Upper lobe of left lung (tissue), 6 donors: ENCODE measurements at regions not wholly inside any gene's neighbourhood (a gene's known extent, or its start where the extent isn't known, plus 50 kb on each side); places are given as distances from the start of the nearest gene placed in this dataset.

Experiments
- ATAC-seq, 2 donors: fragments of 200-7000 bp; cut with Tn5 transposase; one replicate each; pipeline ENCODE4 v1.9.1; 2022; ENCODE audit warnings: mild to moderate bottlenecking in 2 of 2, moderate library complexity in 2 of 2; ENCODE audit not compliant: low FRiP score in 2 of 2
- DNase-seq, 2 donors: peaks; one replicate each; pipeline ENCODE4 v3.0.0-alpha.2; 2019 to 2020
- H3K27ac ChIP-seq, 4 donors: fragments of 200-600 bp; sonication (generic); one replicate each; pipeline ENCODE4 v1.5.1; 2016 to 2019
- H3K27me3 ChIP-seq, 4 donors: fragments of 200-600 bp; sonication (generic); one replicate each; pipeline ENCODE4 v1.5.1; 2017 to 2019
- H3K36me3 ChIP-seq, 4 donors: fragments of 200-600 bp; sonication (generic); one replicate each; pipeline ENCODE4 v1.5.1; 2016 to 2019
- H3K4me1 ChIP-seq, 4 donors: fragments of 200-600 bp; sonication (generic); one replicate each; pipeline ENCODE4 v1.5.1; 2018 to 2019
- H3K4me3 ChIP-seq, 4 donors: fragments of 200-600 bp; sonication (generic); one replicate each; pipeline ENCODE4 v1.5.1; 2017 to 2019; ENCODE audit warnings: mild to moderate bottlenecking in 2 of 4, moderate library complexity in 1 of 4
- H3K9me3 ChIP-seq, 4 donors: fragments of 200-600 bp; sonication (generic); one replicate each; pipeline ENCODE4 v1.5.1; 2018 to 2019
- CTCF ChIP-seq, 6 experiments: fragments of 450-650 bp in 4 of 6; fragments of 200-600 bp in 2 of 6; sonication (generic) in 2 of 6; IDR thresholded peaks; one replicate each; pipeline ENCODE4 v1.5.1; 2016 to 2019; ENCODE audit warnings: antibody characterized with exemption in 6 of 6
- EP300 ChIP-seq, 4 donors: sonication (generic); formaldehyde crosslinking; IDR thresholded peaks; one replicate each; pipeline ENCODE4 v1.5.1; 2017; ENCODE audit warnings: antibody characterized with exemption in 4 of 4, control low read depth in 2 of 4
- POLR2A ChIP-seq, 4 donors: fragments of 450-650 bp; IDR thresholded peaks; one replicate each; pipeline ENCODE4 v1.5.1; 2016 to 2017; ENCODE audit warnings: antibody characterized with exemption in 4 of 4, mild to moderate bottlenecking in 2 of 4
- POLR2AphosphoS5 ChIP-seq, 2 donors: sonication (generic); formaldehyde crosslinking; IDR thresholded peaks; one replicate each; pipeline ENCODE4 v1.5.1; 2017; ENCODE audit warnings: antibody characterized with exemption in 2 of 2
- WGBS, 2 donors: methylation state at CpG; one replicate each; pipeline ENCODE4 v1.1.5; 2017 to 2018; 5-methylcytosine and 5-hydroxymethylcytosine counted together
- donor health status: DM: no; HTN: no; CAD: no; lungs with moderate emphysema.
- donor health status: DM: no; HTN: yes; CAD: no; lungs with severe emphysema.

DNA sequence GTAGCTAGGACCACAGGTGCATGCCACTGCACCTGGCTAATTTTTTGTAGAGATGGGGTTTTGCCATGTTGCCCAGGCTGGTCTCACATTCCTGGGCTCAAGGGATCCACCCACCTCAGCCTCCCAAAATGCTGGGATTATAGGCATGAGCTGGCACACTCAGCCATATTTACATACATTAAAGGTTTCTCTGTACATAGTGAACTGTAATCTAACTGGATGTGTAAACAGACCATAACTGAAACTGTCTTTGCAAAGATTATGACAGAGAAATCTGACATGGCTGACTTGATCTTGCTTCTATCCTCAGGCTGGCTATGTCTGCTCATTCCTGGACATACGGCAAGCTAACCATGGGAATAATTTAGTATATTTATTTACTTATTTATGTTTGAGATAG lies 139.2 kb upstream of the XPO1 start:
- H3K27me3 ChIP-seq: no peaks in the 10 kb centered on the region
- H3K36me3 ChIP-seq: no peaks in the 10 kb centered on the region
- no peak overlapping the region for H3K4me3 ChIP-seq
- no peak for TF ChIP-seq POLR2A (IDR thresholded peaks at IDR 0.05)
- H3K9me3 ChIP-seq: peaks cover 0 to 11% (median 8%) of the 10 kb centered on the region in 4 donors
- peaks cover 0 to under 1% (median 0%) of the 10 kb centered on the region in 4 donors for H3K4me1 ChIP-seq
- H3K27ac ChIP-seq: no peak overlapping the region
- no peak for ATAC-seq
- 91 to 100% methylated on average over 1 of the region's 1 CpG for WGBS, 2 donors
- DNase-seq: no peak

- Histone ChIP-seq H3K4me3 (no peak overlapping the region), H3K9me3 (peaks cover 0 to 11% (median 8%) of the 10 kb centered on the region in 4 donors), H3K27ac (no peak overlapping the region), H3K4me1 (peaks cover 8 to 15% (median 13%) of the 10 kb centered on the region in 4 donors), H3K27me3 (no peaks in the 10 kb centered on the region), H3K36me3 (no peaks in the 10 kb centered on the region)
- DNase-seq (no peak), ATAC-seq (no peak)
- TF ChIP-seq CTCF (IDR thresholded peaks at IDR 0.05): no peak
- no peak for TF ChIP-seq EP300 (IDR thresholded peaks at IDR 0.05)
- no peak for TF ChIP-seq POLR2A (IDR thresholded peaks at IDR 0.05)
- TF ChIP-seq POLR2AphosphoS5 (IDR thresholded peaks at IDR 0.05): no peak
Measured at GRCh38 chr2:61675204-61675603, 137.0 kb upstream of the XPO1 start.

- Histone ChIP-seq H3K4me3 (peak overlapping the region in 3 of 4 donors; percentile 4 to 23 (median 19)), H3K9me3 (peaks cover 0 to 11% (median 8%) of the 10 kb centered on the region in 4 donors), H3K4me1 (peaks cover 8 to 17% (median 15%) of the 10 kb centered on the region in 4 donors), H3K27ac (peak overlapping the region; percentile 72 to 84 (median 80)), H3K27me3 (no peaks in the 10 kb centered on the region), H3K36me3 (no peaks in the 10 kb centered on the region)
- no peak for DNase-seq
- peak in 1 of 2 donors; percentile 26 for ATAC-seq
- whole genome bisulfite sequencing, 2 donors: 54 to 60% methylated on average over 5 of the region's 5 CpGs
- TF ChIP-seq EP300 (IDR thresholded peaks at IDR 0.05) (no peak), CTCF (IDR thresholded peaks at IDR 0.05) (no peak), POLR2A (IDR thresholded peaks at IDR 0.05) (no peak), POLR2AphosphoS5 (IDR thresholded peaks at IDR 0.05) (no peak)
Measured at GRCh38 chr2:61671561-61672315, 133.6 kb upstream of the XPO1 start.

DNA sequence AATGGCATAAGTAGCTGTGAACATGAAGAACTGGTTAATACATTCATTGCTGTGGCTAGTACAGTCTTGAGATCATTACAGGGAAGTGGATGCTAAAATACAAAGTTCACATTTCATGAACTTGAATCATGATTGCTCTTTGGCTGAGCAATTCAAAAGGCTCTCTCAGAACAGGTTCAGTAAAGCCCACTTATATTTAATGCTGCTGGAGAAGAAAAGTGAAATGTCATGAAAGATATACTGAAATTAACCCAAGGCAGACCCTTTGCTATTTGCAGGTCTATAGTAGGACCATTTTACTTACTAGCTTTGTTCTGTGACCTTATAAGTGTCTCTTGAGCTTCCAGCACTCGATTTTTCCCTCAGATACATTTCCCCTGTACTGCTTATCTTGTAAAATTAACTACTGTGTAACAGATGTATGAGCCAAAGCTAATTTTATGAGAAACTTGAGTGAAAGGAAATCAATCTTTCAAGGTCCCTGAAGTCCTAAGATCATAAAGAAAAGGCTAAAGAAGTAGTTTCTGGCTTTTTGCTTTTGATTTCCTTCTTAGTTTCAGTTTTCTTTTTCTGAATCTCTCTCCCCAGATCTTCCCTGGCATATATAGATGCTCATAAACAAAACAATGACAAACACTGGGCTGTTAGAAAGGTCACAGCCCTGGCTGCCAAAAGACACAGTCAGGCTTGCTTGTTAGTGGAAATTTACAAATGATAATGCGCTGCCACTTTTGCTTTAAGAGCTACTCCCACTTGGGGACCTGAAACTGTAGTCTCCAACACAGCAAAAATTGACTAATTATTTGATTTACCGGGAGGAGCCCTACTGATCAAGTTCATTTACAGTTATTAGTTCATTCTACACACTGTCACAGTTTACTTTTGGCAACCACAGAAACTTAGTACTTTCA lies 132.7 kb upstream of the XPO1 start:
- Histone ChIP-seq H3K4me1 (peaks cover 8 to 17% (median 15%) of the 10 kb centered on the region in 4 donors), H3K27ac (peak overlapping the region; percentile 72 to 84 (median 80))

GRCh38 chr2:61664190-61664589 lies 126.0 kb upstream of the XPO1 start:
- ATAC-seq: no peak
- H3K4me1 ChIP-seq: no peaks in the 10 kb centered on the region
- DNase-seq: no peak
- no peak overlapping the region for H3K4me3 ChIP-seq
- H3K27me3 ChIP-seq: no peaks in the 10 kb centered on the region
- no peaks in the 10 kb centered on the region for H3K36me3 ChIP-seq
- H3K9me3 ChIP-seq: no peaks in the 10 kb centered on the region
- H3K27ac ChIP-seq: no peak overlapping the region
- 95 to 97% methylated on average over 1 of the region's 1 CpG for WGBS, 2 donors
- TF ChIP-seq CTCF (IDR thresholded peaks at IDR 0.05) (no peak), EP300 (IDR thresholded peaks at IDR 0.05) (no peak), POLR2AphosphoS5 (IDR thresholded peaks at IDR 0.05) (no peak), POLR2A (IDR thresholded peaks at IDR 0.05) (no peak)

More for the DNA sequence above, 132.7 kb upstream of the XPO1 start:
- H3K4me3 ChIP-seq: peak overlapping the region in 3 of 4 donors; percentile 4 to 23 (median 19)
- TF ChIP-seq POLR2AphosphoS5 (IDR thresholded peaks at IDR 0.05) (peak in 1 of 2 donors; percentile 19), POLR2A (IDR thresholded peaks at IDR 0.05) (no peak), EP300 (IDR thresholded peaks at IDR 0.05) (peak in 1 of 4 donors; percentile 16)
- WGBS, 2 donors: 10 to 17% methylated on average over 3 of the region's 3 CpGs
- H3K9me3 ChIP-seq: peaks cover 0 to 11% (median 8%) of the 10 kb centered on the region in 4 donors
- H3K36me3 ChIP-seq: no peaks in the 10 kb centered on the region
- H3K27me3 ChIP-seq: no peaks in the 10 kb centered on the region
- DNase-seq (peak in 1 of 2 donors; percentile 37), ATAC-seq (peak in 1 of 2 donors; percentile 72)
